ENCODE measurements at regions not wholly inside any gene's neighbourhood (a gene's known extent, or its start where the extent isn't known, plus 50 kb on each side); places are given as distances from the start of the nearest gene placed in this dataset.

DNA sequence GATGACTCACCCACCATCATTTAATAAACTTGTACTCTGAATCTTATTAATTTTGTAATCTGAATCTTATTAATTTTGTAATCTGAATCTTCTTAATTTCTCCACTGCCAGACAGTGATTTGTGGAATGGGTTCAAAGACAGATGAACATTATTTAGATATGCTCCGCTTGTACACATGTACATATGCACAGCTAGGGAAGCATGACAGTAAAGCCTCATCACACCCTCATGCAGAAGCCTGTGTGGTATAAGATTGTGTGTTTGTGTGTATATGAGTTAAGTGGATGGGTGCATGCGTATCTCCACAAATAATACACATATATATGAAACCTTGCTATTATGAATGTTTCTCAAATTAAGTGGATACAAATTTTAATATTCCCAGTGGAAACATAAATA, 318.5 kb upstream of the SFRP2 start:
- DNase-seq (ENCODE audit: low read depth in 4 of 4, low spot score in 3 of 4), result no peak

DNA sequence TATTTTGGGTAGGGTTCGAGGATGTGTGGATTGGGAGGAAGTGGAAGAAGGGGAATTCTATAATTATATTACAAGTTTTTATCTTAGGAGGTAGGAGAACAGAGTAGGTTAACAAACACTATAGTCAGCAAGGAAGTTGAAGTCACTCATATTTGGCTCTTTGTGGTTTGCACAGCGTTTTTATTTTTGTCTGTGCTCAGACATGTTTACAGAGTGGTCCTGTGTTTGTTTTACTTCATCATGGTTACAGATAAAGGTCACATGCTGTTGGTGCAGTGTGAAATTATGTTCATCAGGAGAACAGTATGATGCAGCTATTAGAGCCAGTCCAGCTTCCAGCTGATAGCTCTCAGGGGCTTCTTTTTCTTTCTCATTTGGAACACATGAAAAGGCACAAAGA, 299.9 kb upstream of the SFRP2 start:
- no peak for DNase-seq (ENCODE audit: low read depth in 4 of 4, low spot score in 3 of 4)

DNA sequence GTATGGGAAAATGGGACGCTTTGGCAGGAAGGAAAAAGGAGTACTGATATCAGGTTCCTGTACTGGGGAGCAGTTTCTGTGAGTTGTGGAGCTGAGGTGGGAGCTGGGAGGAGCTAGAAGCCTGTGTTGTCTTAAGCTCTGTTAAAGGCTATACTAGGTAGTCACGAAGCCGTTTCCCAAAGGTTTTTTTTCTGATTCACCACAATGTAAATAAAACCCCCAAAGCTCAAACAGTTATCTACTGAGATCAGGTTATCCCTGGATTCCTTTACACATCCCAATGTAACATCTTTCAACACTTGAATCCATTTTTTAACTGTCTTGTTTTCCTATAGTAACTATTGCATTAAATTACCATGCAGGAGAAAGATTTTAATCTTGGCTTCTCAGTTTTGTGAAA, 297.4 kb upstream of the SFRP2 start:
- no peak for DNase-seq (ENCODE audit: low read depth in 4 of 4, low spot score in 3 of 4)

DNA sequence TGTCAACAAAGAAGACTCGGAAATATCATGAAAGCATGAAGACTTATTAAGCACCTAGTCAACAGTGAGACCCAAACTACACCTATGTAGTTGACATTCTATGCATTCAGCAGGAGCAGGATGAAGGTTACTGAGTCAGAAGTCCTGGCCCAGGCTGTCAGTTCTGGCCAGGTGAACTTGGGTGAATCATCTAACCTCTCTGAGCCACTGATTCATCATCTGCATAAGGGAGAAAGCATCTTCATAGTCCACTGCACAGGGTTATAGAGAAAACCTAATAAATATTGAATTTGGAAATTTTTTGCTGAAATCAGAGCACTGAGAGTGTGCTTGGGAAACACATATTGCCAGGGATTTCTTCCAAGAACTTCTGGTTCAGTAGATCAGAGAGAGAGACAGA, 296.0 kb upstream of the SFRP2 start:
- DNase-seq (ENCODE audit: low read depth in 4 of 4, low spot score in 3 of 4), result no peak

DNA sequence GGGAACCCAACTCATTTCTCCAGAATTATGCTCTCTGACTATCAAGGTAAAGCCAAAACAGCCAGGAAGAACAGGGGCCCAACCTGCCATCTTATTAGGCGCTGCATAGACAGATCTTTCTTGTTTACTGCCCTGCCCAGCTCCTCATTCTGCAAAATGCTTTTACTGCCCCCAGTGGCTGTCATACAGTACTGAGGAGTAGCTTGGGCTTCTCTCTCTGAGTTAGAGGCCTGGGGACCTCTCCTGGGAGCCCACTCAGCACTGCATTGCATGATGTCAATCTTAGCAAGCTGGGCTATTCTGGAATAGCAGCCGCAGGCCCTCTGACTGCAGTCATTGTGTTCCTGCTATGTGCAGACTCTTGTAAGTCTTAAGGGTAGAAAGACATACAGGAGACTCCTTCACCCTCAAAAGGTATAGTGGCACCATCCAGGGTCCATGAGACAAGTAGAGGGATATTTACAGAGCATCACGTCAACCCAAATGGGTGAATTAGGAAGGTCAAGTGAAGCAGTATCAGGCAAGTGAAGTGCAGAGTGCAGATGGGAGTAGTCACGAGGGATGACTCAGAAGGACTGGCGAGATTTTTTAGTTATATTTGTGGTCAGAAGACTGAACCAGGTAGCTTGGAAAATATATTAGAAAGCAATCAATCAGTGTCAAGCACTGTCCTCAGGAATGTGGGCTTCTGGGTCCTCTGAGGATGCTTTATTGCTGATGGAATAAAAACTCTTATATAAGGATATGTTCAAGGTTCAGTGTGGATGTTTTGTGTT, 294.1 kb upstream of the SFRP2 start:
- DNase-seq (ENCODE audit: low read depth in 4 of 4, low spot score in 3 of 4), result no peak

DNA sequence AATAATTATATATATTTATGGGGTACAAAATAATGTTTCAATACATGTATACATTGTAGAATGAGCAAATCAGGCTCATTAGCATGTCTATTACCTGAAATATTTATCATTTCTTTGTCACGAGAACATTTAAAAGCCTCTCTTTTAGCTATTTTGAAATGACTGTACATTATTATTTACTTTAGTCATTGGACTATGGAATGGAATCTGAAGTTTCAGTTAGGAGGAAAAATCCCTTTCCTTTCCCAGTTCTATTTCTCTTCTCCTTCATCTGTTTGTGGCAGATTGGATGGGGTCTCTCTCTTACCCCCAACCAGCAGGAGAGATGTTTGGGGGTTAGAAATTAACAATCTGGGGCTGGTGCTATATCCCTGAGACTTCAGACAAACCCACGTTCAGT, 292.5 kb upstream of the SFRP2 start:
- DNase-seq (ENCODE audit: low read depth in 4 of 4, low spot score in 3 of 4), result no peak

DNA sequence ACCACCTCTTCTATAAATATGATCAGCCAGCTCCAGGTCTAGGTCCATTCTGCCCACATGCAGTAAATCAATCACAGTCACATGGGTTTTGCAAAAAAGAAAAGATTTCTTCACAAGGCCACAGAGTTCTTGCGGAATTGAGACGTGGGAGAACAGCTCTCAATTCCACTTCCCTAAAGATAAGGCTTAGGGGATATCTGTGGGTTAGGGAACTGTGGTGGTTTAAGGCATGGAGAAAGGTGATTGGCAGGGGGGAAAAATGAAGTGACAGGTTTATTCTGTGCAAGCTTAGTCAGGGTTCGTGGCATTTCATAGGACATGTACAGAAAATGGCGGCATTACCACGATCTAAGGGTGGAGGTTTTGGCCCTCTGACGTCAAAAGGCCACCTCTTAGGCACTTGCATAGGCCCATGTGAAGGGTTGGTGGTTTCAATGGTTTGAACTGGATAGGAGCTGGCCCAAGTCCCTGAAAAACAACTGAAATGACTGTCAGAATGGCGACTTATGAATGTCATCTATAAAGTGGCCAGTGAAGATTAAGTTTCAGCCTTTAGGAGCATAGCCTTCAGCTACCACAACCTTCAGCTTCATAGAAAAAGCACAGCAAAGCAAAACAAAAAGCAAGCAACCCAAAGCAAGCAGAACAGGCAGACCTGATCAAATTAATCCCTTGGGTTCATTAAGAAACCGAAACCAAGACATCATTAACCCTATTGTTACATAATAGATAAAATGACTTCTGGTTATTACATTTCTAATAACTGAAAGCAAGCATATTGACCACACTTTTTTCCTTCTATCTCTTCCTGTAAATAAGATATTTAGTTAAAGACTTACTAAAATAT, 289.8 kb upstream of the SFRP2 start:
- no peak for DNase-seq (ENCODE audit: low read depth in 4 of 4, low spot score in 3 of 4)

DNA sequence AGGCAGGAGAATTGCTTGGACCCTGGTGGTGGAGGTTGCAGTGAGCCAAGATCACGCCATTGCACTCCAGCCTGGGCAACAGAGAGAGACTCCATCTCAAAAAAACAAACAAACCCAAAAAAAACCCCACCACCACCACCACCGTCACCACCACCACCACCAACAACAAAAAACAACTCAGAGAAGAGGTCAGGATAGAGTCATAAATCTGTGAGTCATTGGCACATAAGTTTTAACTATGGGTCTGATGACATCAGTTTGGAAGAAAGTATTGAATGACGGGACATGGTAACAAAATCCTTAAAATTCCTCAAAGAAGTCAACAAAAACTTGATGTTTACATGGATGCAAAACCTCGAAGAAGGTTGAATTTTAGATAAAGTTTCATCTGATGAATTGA, 288.0 kb upstream of the SFRP2 start:
- no peak for DNase-seq (ENCODE audit: low read depth in 4 of 4, low spot score in 3 of 4)

DNA sequence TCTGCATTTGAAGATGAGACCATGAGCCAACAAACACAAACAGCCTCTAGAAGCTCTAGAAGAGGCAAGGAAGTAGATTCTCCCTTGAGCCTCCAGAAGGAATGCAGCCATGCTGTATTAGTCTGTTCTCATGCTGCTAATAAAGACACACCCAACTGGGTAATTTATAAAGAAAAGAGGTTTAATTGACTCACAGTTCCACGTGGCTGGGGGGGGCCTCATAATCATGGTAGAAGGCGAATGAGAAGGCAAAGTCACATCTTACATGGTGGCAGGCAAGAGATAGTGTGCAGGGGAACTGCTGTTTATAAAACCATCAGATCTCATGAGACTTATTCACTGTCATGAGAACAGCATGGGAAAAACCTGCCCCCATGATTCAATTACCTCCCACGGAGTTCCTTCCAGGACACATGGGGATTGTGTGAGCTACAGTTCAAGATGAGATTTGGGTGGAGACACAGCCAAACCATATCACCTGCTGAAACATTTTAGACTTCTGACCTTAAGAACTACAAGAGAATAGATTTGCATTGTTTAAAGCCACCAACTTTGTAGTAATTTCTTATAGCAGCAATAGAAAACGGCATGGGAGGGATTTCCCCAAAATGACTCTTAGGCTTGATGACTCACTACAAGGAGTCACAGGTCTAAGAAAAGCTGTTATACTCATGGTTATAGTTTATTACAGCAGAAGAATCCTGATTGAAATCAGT, 284.4 kb upstream of the SFRP2 start:
- DNase-seq (ENCODE audit: low read depth in 4 of 4, low spot score in 3 of 4), result no peak

DNA sequence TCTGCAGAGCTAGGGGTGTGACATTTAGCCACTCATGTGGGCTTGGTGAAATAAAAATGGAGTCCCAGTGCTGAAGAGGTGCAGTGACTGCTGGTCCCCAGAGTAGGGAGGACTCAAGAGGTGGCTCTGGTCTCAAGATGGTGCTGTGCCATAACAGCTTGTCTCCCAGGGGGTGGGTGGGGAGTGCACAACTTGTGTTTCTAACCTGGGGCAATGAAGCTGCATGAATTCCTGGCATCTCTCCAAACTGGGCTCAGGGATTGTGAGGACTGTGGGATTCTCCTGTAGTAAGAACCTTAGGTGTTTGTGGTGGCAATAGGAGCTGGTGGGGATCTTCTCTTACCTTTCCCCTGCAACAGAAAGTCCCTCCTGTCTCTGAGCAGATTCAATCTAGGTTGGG, 278.9 kb upstream of the SFRP2 start:
- DNase-seq (ENCODE audit: low read depth in 4 of 4, low spot score in 3 of 4), result no peak

DNA sequence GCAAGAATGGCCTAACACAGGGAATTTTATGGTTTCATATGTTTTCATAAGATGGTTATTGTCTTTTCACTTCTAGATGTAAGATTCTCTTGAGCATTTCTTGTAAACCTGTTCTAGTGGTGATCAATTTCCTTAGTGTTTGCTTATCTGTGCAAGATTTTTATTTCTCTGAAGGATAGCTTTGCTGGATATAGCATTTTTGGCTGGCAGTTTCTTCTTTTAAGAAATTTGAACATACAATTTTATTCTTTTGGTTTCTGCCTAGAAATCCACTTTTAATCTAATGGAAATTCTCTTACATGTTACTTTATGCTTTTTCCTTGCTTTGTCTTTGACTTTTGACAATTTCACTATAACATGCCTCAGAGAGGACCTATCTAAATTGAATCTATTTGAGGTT, 276.5 kb upstream of the SFRP2 start:
- DNase-seq (ENCODE audit: low read depth in 4 of 4, low spot score in 3 of 4), result no peak

DNA sequence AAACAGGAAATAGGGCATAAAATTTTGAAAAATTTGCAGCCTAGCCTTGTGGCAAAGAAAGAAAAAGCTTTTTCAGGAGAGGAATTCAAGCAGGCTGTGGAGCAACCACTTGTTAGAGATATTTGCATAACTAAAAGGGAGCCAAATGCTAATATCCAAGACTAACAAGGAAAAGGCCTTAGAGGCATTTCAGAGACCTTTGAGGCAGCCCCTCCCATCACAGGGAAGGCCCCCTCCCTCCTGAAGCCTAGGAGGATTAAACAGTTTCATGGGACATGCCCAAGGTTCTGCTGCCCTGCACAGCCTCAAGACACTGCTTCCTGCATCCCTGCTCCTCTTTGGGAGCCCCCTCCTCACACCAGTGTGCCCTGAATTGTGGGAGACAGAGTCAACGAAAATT, 275.4 kb upstream of the SFRP2 start:
- no peak for DNase-seq (ENCODE audit: low read depth in 4 of 4, low spot score in 3 of 4)

DNA sequence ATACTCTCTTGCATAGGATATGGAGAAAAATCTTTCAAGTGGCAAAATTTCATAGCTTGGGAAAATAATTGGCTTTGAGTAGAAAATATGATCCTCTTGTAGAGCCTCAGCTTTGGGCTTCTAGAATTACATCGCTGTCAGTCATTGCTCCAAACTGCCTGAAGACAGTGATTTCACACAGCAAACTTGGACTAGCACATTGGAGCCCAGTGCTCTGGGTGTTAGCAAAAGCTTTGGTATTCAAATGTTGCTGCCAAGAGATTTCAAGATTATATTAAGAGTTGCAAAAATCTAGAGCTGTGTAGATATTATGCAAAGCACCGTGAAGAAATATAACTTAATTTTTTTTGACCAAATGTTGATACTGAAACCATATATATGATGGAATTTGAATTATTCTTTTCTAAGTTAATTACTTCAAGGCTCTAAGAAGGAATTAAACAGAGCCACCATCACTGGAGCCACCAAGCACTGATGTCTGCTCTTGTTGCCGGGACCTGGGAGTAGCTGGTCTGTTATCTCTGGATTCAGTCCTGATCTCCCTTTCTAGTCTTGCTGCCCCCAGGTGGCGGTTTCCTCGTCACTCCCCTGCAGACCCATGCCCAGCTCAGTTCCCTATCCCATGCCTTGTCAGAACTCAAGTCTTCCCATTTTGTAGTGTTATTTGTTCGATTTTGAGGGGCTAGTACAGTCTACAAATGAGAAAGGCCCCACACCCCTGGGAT, 260.7 kb upstream of the SFRP2 start:
- no peak for DNase-seq (ENCODE audit: low read depth in 4 of 4, low spot score in 3 of 4)

DNA sequence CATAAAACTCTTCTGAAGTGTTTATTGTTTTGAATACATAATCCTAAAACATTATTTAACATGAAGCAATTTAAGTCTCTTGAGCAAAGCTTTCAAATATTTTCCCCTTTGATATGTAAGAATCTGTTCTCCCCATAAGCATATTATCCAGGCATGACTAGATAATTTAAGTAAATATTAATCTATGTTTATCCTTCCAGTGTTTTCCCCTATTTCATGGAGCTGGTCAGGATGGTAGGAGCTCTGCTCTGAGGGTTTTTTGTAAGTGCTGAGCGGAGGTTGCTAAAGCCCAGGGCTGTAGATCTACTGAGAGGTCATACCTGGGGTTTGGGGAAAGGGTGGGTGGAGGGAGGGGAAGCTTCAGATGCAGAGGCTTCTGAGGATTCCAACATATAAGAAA, 258.9 kb upstream of the SFRP2 start:
- no peak for DNase-seq (ENCODE audit: low read depth in 4 of 4, low spot score in 3 of 4)

DNA sequence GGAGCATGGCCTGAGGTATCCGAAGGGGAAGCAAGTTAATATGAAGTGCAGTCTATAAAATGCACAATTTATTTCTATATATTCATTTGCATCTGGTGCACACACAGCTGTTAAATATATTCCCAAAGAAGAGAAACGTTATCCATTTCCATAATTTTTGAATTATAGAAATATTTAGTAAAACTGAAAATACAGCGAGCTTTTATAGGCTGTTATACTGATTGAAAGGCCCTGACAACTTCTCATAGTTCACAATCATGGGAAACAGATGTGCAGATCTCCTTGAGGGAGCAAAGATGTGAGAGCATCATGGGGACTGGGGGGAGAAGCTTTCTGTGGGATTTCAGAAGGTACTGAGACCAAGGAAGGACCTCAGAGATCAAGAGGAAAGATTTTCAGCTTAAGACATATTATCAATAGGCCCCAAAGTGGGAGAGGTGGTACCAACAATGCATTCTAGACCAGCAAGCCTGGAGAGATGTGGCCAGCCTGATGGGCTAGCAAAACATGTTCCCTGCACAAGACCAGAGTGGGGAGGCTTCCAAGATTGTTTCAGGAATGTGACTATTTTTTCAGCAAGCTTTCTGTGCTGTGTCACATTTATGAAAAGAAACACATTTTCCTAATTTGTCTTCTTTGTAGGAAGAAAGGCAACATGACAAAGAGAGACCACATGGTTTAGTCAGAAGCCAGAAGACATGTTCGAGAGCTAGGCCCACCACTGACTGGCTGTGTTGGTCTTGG, 256.0 kb upstream of the SFRP2 start:
- DNase-seq (ENCODE audit: low read depth in 4 of 4, low spot score in 3 of 4), result no peak

DNA sequence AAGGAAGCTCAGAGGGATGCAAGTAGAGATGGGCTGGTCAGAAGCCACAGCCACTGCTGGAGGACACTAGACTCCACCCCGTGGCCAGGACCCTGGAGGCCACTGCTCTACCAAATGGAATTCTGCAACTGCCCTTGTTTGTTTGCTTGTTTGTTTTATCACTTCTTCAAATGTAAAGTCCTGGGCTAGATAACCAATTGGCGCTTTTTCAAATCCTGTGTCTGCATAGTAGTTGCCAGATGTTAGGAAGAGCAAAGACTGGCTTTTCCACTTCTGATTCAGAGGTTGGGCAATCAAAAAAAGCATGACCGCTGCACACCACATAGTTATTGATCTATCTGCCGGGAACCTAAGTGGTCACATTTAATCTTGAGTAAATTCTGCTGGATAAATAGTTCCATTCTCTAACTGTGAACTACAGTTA, 255.2 kb upstream of the SFRP2 start:
- DNase-seq (ENCODE audit: low read depth in 4 of 4, low spot score in 3 of 4), result no peak

DNA sequence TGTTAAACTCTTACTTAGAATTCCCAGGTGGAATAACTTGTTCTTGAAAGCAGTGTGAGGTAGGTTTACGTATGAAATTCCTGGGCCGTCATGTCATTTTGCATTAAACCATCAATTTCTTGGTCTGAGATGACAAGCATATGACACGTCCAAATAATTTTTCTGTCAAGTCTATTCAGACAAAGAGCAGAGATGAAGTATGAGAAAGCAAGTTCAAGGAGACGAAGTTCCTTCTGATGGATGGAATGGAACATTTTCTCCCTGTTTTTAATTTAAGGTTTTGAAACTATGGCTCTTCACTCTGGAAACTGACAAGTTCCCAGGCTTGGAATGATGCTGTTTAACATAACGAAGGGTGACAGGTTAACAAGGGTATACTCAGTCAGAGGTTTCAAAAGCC, 252.8 kb upstream of the SFRP2 start:
- DNase-seq (ENCODE audit: low read depth in 4 of 4, low spot score in 3 of 4), result no peak

DNA sequence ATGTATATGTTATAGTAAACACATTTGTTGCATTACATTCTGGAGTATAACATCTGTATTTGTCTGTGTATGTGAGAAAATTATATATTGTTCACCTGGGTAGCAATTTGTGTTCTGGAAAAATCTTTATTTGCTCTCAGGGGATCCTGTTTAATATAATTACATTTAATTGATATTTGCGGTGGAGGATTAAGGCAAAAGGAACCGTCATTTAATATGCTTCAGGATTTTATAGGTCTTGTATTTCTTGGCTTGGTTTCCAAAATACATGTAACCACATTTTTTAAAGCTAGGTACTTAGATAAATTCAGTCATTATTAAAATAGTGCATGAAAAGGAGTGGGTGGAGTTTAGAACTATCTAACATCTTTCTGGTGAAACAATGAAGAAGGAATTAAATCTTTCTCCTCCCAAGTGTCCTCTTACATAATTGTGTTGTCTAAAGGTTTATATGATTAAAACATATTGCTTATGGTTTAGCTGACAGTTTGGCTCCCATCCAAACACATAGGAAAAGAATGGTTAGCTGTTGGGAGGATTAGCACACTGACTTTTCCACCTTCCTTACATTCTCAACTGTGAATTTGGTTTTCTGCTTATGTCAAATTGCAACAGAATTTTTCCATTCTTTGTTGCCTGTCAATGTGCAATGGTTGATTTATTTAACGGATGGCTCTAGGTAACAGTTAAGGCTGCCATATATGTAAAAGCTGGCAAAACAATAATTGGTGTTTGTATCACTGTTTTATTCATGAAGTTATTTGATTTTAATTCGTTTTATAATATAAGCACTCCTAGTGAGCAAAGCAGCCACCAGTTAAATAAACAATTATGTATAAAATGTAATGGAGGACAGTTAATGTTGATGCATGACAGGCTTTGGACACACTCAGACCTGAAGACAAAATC, 250.8 kb upstream of the SFRP2 start:
- no peak for DNase-seq (ENCODE audit: low read depth in 4 of 4, low spot score in 3 of 4)

DNA sequence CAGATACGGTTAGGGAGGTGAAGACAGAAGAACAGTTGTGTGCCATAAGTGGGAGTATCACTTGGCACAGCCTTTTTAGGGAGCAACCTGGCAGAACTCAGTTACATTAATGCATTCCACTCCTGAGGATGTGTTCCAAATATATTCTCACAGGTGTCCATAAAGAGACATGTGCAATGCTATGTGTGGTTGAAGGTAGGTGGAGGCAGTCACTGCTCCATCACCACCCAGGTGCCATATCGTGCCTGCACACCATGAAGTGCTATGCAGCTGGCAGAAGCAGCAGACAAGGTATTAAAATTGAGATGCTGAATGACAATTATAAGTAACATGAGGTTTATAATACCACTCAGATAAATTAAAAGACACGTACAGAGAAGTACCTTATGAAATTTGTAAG, 248.0 kb upstream of the SFRP2 start:
- no peak for DNase-seq (ENCODE audit: low read depth in 4 of 4, low spot score in 3 of 4)
